H1 (cell line): ENCODE measurements at regions not wholly inside any gene's neighbourhood (a gene's known extent, or its start where the extent isn't known, plus 50 kb on each side); places are given as distances from the start of the nearest gene placed in this dataset.

Experiments used
- CEBPB ChIP-seq: IDR thresholded peaks from 2 replicates; pipeline ENCODE4 v1.6.1; 2012; ENCODE audit warnings: low read depth, low read length
- CTBP2 ChIP-seq: IDR thresholded peaks from 2 replicates; pipeline ENCODE4 v1.7.0; 2011; ENCODE audit warnings: borderline replicate concordance, mild to moderate bottlenecking, moderate library complexity, mixed read lengths, low read length; ENCODE audit not compliant: insufficient read depth, insufficient read length
- CTCF ChIP-seq, 3 experiments: IDR thresholded peaks; 1 replicate in 2 of 3; 2 replicates in 1 of 3; pipeline versions ENCODE4 v1.5.1 to v1.6.1; 2011; ENCODE audit warnings: low read length in 3 of 3, mild to moderate bottlenecking in 3 of 3, inconsistent platforms in 2 of 3, low read depth in 1 of 3, moderate library complexity in 1 of 3; ENCODE audit not compliant: insufficient read depth in 1 of 3; ENCODE audit errors: control extremely low read depth in 1 of 3
- EGR1 ChIP-seq: IDR thresholded peaks from 2 replicates; pipeline ENCODE4 v1.6.1; 2011; ENCODE audit warnings: low read depth, low read length, borderline replicate concordance
- MAX ChIP-seq: IDR thresholded peaks from 2 replicates; pipeline ENCODE4 v1.6.1; 2012; ENCODE audit warnings: inconsistent platforms
- PHF8 ChIP-seq: fragments of 200-600 bp; sonication (generic); conservative IDR thresholded peaks from 2 replicates; pipeline ENCODE4 v1.7.1; 2012; ENCODE audit warnings: low read depth, mild to moderate bottlenecking, inconsistent platforms, low read length, moderate library complexity
- POLR2AphosphoS5 ChIP-seq: IDR thresholded peaks from 2 replicates; pipeline ENCODE4 v1.6.1; 2011; ENCODE audit warnings: low read depth, low read length
- RAD21 ChIP-seq, 2 experiments: IDR thresholded peaks in 1 of 2; conservative IDR thresholded peaks in 1 of 2; 2 replicates each; pipeline ENCODE4 v1.6.1; 2011; ENCODE audit warnings: low read depth in 2 of 2, low read length in 2 of 2, improper control_type of control experiment in 1 of 2, inconsistent platforms in 1 of 2, mild to moderate bottlenecking in 1 of 2, moderate library complexity in 1 of 2
- SUZ12 ChIP-seq: fragments of 200-600 bp; sonication (generic); IDR thresholded peaks from 2 replicates; pipeline ENCODE4 v1.6.1; 2012; ENCODE audit warnings: mild to moderate bottlenecking, inconsistent platforms, low read length, moderate library complexity, mixed read lengths
- ZNF274 ChIP-seq: IDR thresholded peaks from 2 replicates; pipeline ENCODE4 v1.7.0; 2012; ENCODE audit warnings: low read length, borderline replicate concordance; ENCODE audit errors: extremely low read depth

- TF ChIP-seq CTBP2: no peak
- no peak for TF ChIP-seq SUZ12
- TF ChIP-seq EGR1: no peak
- TF ChIP-seq MAX: no peak
- TF ChIP-seq CTCF (IDR thresholded peaks at IDR 0.05; ENCODE audit: control extremely low read depth in 1 of 3, insufficient read depth in 1 of 3, low read depth in 1 of 3, low read length in 3 of 3): no peak
- TF ChIP-seq ZNF274: no peak
- TF ChIP-seq PHF8: no peak
- no peak for TF ChIP-seq RAD21 (IDR thresholded peaks at IDR 0.05 in 1 of 2, conservative IDR thresholded peaks at IDR 0.05 in 1 of 2; ENCODE audit: low read depth in 2 of 2, low read length in 2 of 2)
- no peak for TF ChIP-seq POLR2AphosphoS5
- no peak for TF ChIP-seq CEBPB
Measured at GRCh38 chrX:76987381-76987780, 459.8 kb upstream of the FGF16 start.
